ENCODE measurements at regions not wholly inside any gene's neighbourhood (a gene's known extent, or its start where the extent isn't known, plus 50 kb on each side); places are given as distances from the start of the nearest gene placed in this dataset.

GRCh38 chr12:105899589-105899988 is 239.2 kb downstream of the NUAK1 start:
- no TSS peak for BruUV-seq (replicated peaks)
- intact Hi-C loops (cut with micrococcal nuclease): no loop called here
- H2AFZ ChIP-seq (ENCODE audit: low read depth, low read length, poor library complexity, severe bottlenecking): no peak overlapping the region

More at GRCh38 chr12:105899589-105899988, 239.2 kb downstream of the NUAK1 start:
- no peak overlapping the region for H3K9ac ChIP-seq (ENCODE audit: low read length)
- H3K9me3 ChIP-seq (ENCODE audit: control insufficient read depth in 1 of 2, insufficient read depth in 1 of 2, low read depth in 1 of 2, low read length in 2 of 2): no peaks in the 10 kb centered on the region
- H3K36me3 ChIP-seq (ENCODE audit: control insufficient read depth in 1 of 2, insufficient read depth in 2 of 2, low read length in 2 of 2): no peaks in the 10 kb centered on the region
- no peak overlapping the region for H3K27ac ChIP-seq (ENCODE audit: low read depth, low read length)
- CTCF ChIA-PET: no interaction called here
- no peak for ATAC-seq
- no peak overlapping the region for H3K4me2 ChIP-seq (ENCODE audit: low read length)
- H3K27me3 ChIP-seq (ENCODE audit: insufficient read depth, low read length): no peaks in the 10 kb centered on the region; the same call in 1 of the 2 replicates
- no peaks in the 10 kb centered on the region for H4K20me1 ChIP-seq (ENCODE audit: insufficient read depth)
- RAD21 ChIA-PET (ENCODE audit: low non-redundant PET in 1 of 2, low total read pairs in 2 of 2, uncharacterized antibody in 2 of 2, unreplicated experiment in 2 of 2): no interaction called here
- H3K9me2 ChIP-seq (ENCODE audit: insufficient read depth): no peaks in the 10 kb centered on the region
- H3K4me1 ChIP-seq (ENCODE audit: control insufficient read depth in 1 of 2, insufficient read depth in 2 of 2, low read length in 2 of 2): no peaks in the 10 kb centered on the region
- POLR2A ChIA-PET: no interaction called here
- no peak for TF ChIP-seq ZNF274 (IDR thresholded peaks at IDR 0.05; ENCODE audit: low read depth, low read length)
- TF ChIP-seq YY1 (IDR thresholded peaks at IDR 0.05; ENCODE audit: extremely low read depth, insufficient replicate concordance, low read depth, low read length): no peak
- TF ChIP-seq EZH2phosphoT487 (IDR thresholded peaks at IDR 0.05; ENCODE audit: borderline replicate concordance): no peak
- no peak for TF ChIP-seq ZBTB33 (IDR thresholded peaks at IDR 0.05; ENCODE audit: extremely low read depth, insufficient replicate concordance, low read length)
- no peak for TF ChIP-seq TCF7L2 (IDR thresholded peaks at IDR 0.05; ENCODE audit: borderline replicate concordance, extremely low read depth, insufficient read depth, insufficient read length)
- TF ChIP-seq REST (IDR thresholded peaks at IDR 0.05; ENCODE audit: low read depth): no peak
- no peak for TF ChIP-seq SP1 (IDR thresholded peaks at IDR 0.05; ENCODE audit: low read depth)
- TF ChIP-seq EGR1 (IDR thresholded peaks at IDR 0.05; ENCODE audit: low read depth): no peak
- no peak for TF ChIP-seq RAD21 (IDR thresholded peaks at IDR 0.05; ENCODE audit: low read depth)
- TF ChIP-seq ATF3 (IDR thresholded peaks at IDR 0.05): no peak
- TF ChIP-seq POLR2A (IDR thresholded peaks at IDR 0.05; ENCODE audit: borderline replicate concordance, extremely low read depth, insufficient read depth, insufficient read length): no peak
- no peak for TF ChIP-seq CBX3 (IDR thresholded peaks at IDR 0.05; ENCODE audit: low read depth)
- TF ChIP-seq CEBPB (IDR thresholded peaks at IDR 0.05; ENCODE audit: low read depth): no peak
- H3K4me3 ChIP-seq (replicated peaks in 1 of 2; ENCODE audit: low read depth in 1 of 2, low read length in 2 of 2): no peak overlapping the region
- H3K79me2 ChIP-seq (ENCODE audit: insufficient read depth, low read length): no peaks in the 10 kb centered on the region
- no peak for DNase-seq (ENCODE audit: low read depth, low spot score)
